ENCODE measurements at regions not wholly inside any gene's neighbourhood (a gene's known extent, or its start where the extent isn't known, plus 50 kb on each side); places are given as distances from the start of the nearest gene placed in this dataset.

DNA sequence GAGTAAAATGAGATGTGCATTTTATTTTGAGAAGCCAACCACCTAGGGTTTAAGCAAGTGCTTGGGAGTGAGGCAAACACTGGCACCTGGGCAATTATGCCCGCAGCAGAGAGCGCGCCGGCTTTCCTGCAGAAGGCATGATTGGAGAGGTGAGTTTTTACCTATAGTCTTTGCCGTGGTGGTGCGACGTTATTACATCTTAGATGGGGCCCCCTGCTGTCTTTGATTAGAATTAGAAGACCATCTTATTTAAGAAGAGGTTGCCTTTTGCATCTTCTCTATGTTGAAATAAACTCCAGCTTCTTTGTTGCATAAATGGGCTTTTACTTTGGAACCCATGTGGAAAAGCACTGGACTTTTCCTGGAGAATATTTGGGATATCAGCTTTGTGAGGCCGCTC is 409.5 kb downstream of the GLRX3 start:
- no peak for DNase-seq
- H3K4me1 Mint-ChIP-seq: no peaks in the 10 kb centered on the region
- no peak overlapping the region for H3K4me3 Mint-ChIP-seq
- H3K9me3 Mint-ChIP-seq: no peaks in the 10 kb centered on the region
- H3K36me3 Mint-ChIP-seq: no peaks in the 10 kb centered on the region
- no peak overlapping the region for H3K27ac Mint-ChIP-seq
- H3K27me3 Mint-ChIP-seq: peaks cover 13% of the 10 kb centered on the region

- H3K9me3 Mint-ChIP-seq: no peaks in the 10 kb centered on the region
- DNase-seq: no peak
- peaks cover 13% of the 10 kb centered on the region for H3K27me3 Mint-ChIP-seq
These were observed 410.6 kb downstream of the GLRX3 start for GRCh38 chr10:130546841-130547240.

DNA sequence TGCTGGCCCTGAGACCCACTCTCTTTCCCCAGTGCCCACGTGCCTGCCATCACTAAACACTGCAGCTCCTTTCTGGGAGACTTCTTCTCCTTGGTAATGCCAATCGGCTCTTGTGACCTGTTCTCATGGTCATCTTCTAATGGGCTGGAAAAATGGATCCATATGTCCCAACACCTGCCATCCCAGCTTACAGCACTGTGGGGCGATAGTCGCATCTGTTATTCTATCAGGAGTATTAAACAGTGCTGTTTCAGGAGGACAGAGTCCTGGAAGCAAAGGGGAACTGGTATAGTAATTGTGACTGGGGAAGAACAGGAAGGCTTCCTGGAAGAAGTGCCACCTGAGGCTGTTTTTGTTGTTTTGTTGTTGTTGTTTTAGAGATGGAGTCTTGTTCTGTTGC is 411.2 kb downstream of the GLRX3 start:
- H3K36me3 Mint-ChIP-seq: no peaks in the 10 kb centered on the region
- H3K4me1 Mint-ChIP-seq: no peaks in the 10 kb centered on the region
- H3K27ac Mint-ChIP-seq: no peak overlapping the region
- H3K27me3 Mint-ChIP-seq: peaks cover 13% of the 10 kb centered on the region
- DNase-seq: no peak
- H3K9me3 Mint-ChIP-seq: no peaks in the 10 kb centered on the region
- no peak overlapping the region for H3K4me3 Mint-ChIP-seq

More at GRCh38 chr10:130546841-130547240, 410.6 kb downstream of the GLRX3 start:
- no peak overlapping the region for H3K4me3 Mint-ChIP-seq
- H3K4me1 Mint-ChIP-seq: no peaks in the 10 kb centered on the region
- H3K27ac Mint-ChIP-seq: no peak overlapping the region
- no peaks in the 10 kb centered on the region for H3K36me3 Mint-ChIP-seq

GRCh38 chr10:130550952-130551674 is 414.9 kb downstream of the GLRX3 start:
- H3K27ac Mint-ChIP-seq: no peak overlapping the region
- H3K4me1 Mint-ChIP-seq: no peaks in the 10 kb centered on the region
- H3K9me3 Mint-ChIP-seq: no peaks in the 10 kb centered on the region
- H3K4me3 Mint-ChIP-seq: no peak overlapping the region
- H3K36me3 Mint-ChIP-seq: no peaks in the 10 kb centered on the region
- DNase-seq: no peak
- H3K27me3 Mint-ChIP-seq: peaks cover 3% of the 10 kb centered on the region

DNA sequence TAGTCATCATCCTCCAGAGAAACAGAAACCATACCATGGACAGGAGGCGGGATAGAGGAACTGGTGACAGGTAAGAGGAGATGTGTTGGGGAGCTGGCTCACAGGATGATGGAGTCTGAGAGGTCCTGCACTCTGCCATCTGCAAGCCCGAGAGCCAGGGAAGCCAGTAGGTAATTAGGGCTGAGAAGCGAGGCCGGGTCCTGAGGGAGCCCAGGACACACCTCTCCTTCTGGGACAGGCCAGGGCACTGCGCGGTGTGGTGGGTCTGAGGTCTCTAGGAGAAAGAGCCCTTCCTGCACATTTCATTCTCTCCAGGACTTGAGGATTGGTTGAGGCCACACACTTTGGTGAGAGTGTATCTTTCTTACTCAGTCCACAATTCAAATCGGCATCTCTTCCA is 415.5 kb downstream of the GLRX3 start:
- Mint-ChIP-seq H3K4me1 (no peaks in the 10 kb centered on the region), H3K4me3 (no peak overlapping the region), H3K9me3 (no peaks in the 10 kb centered on the region)

DNA sequence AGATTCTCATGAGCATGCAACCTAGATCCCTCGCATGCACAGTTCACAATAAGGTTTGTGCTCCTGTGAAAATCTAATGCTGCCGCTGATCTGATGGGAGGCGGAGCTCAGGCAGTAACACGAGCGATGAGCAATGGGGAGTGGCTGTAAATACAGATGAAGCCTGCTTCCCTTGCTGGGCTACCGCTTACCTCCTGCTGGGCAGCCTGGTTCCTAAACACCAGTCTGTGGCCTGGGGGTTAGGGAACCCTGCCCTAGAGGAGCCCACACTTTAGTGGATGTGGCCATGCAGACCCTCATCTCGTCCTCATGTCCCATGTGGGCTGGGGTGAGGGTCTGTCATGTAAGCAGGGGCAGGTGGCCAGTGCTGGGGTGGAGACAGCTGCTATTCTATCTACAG is 417.6 kb downstream of the GLRX3 start:
- Mint-ChIP-seq H3K4me1 (no peaks in the 10 kb centered on the region), H3K27ac (no peak overlapping the region), H3K27me3 (no peaks in the 10 kb centered on the region)

More for the DNA sequence above, 415.5 kb downstream of the GLRX3 start:
- Mint-ChIP-seq H3K27ac (no peak overlapping the region), H3K36me3 (no peaks in the 10 kb centered on the region), H3K27me3 (peaks cover 3% of the 10 kb centered on the region)
- DNase-seq: no peak

DNA sequence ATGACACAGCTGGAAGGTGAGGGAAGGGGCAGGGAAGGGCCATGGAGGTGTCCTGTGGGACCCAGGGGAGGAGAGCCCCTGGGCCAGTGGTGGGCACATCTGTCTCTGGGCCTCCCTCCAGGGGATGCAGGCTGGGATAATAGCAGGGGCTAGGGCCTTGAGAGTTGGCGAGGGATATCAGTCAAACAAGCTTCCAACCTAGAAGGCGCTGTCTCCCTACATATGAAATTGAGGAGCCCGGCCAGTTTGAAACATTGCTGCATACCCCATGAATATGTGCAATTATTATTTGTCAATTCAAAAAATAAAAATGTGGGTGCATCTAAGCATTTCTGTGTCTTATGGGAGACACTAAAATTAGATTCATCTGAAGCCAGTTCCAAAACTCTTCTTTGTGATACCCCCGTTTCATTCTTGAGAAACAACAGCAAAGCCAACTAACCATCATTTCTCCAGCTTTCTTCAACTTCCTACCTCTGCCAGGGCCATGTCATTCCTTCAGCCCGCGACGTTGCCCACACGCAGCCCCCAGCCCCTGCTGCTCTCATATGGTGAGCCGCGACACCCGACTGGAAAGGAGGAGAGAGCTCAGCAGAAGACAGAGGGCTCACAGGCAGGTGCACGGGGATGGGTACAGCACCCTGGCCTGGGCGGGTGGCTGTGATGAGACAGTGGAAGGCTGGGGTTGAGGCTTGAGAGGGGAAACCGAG is 418.7 kb downstream of the GLRX3 start:
- no peak for DNase-seq

More for the DNA sequence above, 417.6 kb downstream of the GLRX3 start:
- Mint-ChIP-seq H3K4me3 (no peak overlapping the region), H3K9me3 (no peaks in the 10 kb centered on the region), H3K36me3 (no peaks in the 10 kb centered on the region)
- DNase-seq: no peak

GRCh38 chr10:130555411-130555750 is 419.2 kb downstream of the GLRX3 start:
- DNase-seq: no peak
- Mint-ChIP-seq H3K27me3 (no peaks in the 10 kb centered on the region), H3K4me3 (no peak overlapping the region)

More for the DNA sequence above, 418.7 kb downstream of the GLRX3 start:
- H3K4me3 Mint-ChIP-seq: no peak overlapping the region
- H3K4me1 Mint-ChIP-seq: no peaks in the 10 kb centered on the region
- no peaks in the 10 kb centered on the region for H3K9me3 Mint-ChIP-seq
- no peaks in the 10 kb centered on the region for H3K36me3 Mint-ChIP-seq
- no peak overlapping the region for H3K27ac Mint-ChIP-seq
- no peaks in the 10 kb centered on the region for H3K27me3 Mint-ChIP-seq

DNA sequence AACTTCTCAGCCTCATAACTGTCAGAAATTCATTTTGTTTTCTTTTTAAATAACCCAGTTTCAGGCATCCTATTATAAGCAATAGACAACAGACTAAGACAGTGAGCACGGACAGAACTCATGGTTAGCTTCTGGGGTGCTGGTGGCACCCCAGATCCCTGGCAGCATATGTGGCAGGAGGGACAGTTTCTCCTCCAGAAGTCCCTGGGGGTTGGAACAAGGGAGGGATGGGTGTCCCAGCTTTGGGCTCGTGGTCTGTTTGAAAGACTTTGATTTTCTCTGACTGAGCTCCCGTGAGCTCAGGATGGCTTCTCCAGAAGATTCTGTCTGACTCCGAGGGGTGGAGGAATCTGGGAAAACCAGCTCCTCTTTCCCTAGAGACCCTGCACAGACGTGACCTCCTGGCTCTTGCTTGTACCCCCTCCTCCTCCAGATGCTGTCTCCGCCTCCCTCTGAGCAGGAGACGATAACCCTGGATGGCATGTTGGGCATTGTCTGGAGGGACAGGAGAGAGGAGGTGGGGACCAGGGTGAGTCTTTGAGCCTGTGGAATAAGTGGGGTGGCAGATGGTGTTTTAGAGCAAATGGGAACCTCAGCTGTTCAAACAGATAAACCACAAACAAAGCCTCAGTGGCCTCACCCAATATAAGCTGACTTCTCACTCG is 421.1 kb downstream of the GLRX3 start:
- Mint-ChIP-seq H3K4me3 (no peak overlapping the region), H3K27ac (no peak overlapping the region), H3K4me1 (no peaks in the 10 kb centered on the region), H3K27me3 (no peaks in the 10 kb centered on the region), H3K9me3 (no peaks in the 10 kb centered on the region), H3K36me3 (no peaks in the 10 kb centered on the region)
- DNase-seq: no peak

More at GRCh38 chr10:130555411-130555750, 419.2 kb downstream of the GLRX3 start:
- H3K36me3 Mint-ChIP-seq: no peaks in the 10 kb centered on the region
- H3K9me3 Mint-ChIP-seq: no peaks in the 10 kb centered on the region
- H3K4me1 Mint-ChIP-seq: no peaks in the 10 kb centered on the region
- no peak overlapping the region for H3K27ac Mint-ChIP-seq

DNA sequence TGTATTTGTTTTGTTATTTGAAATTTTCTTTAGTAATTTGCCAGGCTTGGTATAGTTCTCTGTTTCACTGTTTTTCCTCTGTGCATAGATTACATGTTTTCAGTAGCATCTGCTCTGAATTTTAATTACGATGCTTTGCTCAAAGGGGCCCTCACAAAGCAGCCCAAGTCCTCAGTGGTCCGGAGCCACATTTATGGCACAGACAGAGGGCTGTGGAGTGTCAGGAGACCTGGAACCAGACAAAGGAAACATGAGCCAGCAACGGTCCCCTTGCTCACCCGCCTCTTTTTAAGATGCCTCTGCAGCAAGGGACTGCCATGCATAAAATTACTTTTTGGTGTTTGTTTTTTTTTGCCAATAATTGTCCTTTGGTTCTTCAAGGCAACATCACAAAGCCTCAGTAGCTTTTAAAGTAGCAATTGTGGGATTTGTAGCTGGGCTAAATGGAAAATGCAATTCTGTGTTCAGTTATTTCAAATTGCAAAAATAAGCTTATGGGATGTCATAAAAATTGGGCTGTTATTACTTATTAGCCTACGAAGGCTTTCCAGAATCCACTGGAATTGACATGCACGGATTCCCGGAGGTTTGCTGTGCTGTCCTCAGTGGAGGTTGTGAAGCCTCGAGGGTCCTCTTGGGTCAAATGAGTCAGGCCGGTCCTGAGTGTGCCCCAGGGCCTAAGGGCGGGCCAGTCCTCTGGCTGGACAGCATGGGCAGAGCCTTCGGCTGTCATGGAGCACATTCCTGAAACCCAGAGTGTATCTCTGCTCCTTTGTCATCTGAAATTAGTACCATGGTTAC is 422.8 kb downstream of the GLRX3 start:
- no peak for DNase-seq
- H3K4me3 Mint-ChIP-seq: no peak overlapping the region
- H3K27ac Mint-ChIP-seq: no peak overlapping the region
- no peaks in the 10 kb centered on the region for H3K27me3 Mint-ChIP-seq
- no peaks in the 10 kb centered on the region for H3K36me3 Mint-ChIP-seq
- H3K4me1 Mint-ChIP-seq: no peaks in the 10 kb centered on the region
- H3K9me3 Mint-ChIP-seq: no peaks in the 10 kb centered on the region

DNA sequence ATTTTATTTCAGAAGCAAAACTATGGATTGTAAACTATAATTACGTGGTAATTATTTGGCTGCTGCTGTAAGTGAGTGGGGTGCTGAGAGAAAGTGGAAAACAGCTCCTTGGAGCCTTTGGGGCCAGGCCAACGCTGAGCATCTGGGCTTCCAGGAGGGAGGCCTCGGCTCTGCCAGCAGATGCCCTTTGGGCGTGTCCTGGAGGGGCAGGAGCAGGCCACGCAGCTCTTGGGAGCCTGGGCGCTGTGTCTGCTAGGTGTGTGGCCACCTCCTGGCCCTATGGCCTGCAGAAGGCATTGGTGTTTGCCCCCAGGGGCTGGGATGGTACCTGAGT is 423.3 kb downstream of the GLRX3 start:
- H3K9me3 Mint-ChIP-seq: no peaks in the 10 kb centered on the region
- no peaks in the 10 kb centered on the region for H3K27me3 Mint-ChIP-seq
- H3K4me3 Mint-ChIP-seq: no peak overlapping the region
- DNase-seq: no peak
- H3K27ac Mint-ChIP-seq: no peak overlapping the region
- H3K4me1 Mint-ChIP-seq: no peaks in the 10 kb centered on the region
- H3K36me3 Mint-ChIP-seq: no peaks in the 10 kb centered on the region

- Mint-ChIP-seq H3K4me1 (no peaks in the 10 kb centered on the region), H3K27ac (no peak overlapping the region), H3K4me3 (no peak overlapping the region), H3K9me3 (no peaks in the 10 kb centered on the region), H3K27me3 (no peaks in the 10 kb centered on the region), H3K36me3 (no peaks in the 10 kb centered on the region)
- DNase-seq: no peak
These were observed 423.9 kb downstream of the GLRX3 start for GRCh38 chr10:130560116-130560515.

DNA sequence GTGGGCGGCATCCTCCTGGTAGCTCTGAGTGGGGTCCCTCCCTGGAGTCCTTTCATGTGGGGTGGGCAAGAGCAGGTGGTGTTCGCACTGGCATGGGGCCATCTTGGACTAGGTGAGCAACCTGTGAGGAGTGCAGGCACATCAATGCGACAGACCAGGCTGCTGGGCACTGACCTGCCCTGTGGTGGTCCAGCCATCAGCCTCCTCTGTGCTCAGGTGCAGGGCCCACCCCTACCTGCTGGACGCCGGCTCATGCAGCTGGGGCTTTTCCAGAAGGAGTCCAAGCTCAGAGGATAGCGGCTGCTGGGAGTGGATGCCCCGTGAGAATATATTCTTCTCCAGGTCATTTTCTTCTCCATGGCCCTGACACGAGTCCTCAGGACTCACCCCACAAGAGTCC is 424.4 kb downstream of the GLRX3 start:
- Mint-ChIP-seq H3K4me1 (no peaks in the 10 kb centered on the region), H3K9me3 (no peaks in the 10 kb centered on the region), H3K36me3 (no peaks in the 10 kb centered on the region), H3K27me3 (no peaks in the 10 kb centered on the region), H3K4me3 (no peak overlapping the region), H3K27ac (no peak overlapping the region)
- no peak for DNase-seq

GRCh38 chr10:130561681-130562080 is 425.5 kb downstream of the GLRX3 start:
- no peak overlapping the region for H3K4me3 Mint-ChIP-seq
- H3K27me3 Mint-ChIP-seq: no peaks in the 10 kb centered on the region
- no peaks in the 10 kb centered on the region for H3K36me3 Mint-ChIP-seq
- no peaks in the 10 kb centered on the region for H3K9me3 Mint-ChIP-seq
- DNase-seq: no peak
- H3K27ac Mint-ChIP-seq: no peak overlapping the region
- H3K4me1 Mint-ChIP-seq: no peaks in the 10 kb centered on the region

DNA sequence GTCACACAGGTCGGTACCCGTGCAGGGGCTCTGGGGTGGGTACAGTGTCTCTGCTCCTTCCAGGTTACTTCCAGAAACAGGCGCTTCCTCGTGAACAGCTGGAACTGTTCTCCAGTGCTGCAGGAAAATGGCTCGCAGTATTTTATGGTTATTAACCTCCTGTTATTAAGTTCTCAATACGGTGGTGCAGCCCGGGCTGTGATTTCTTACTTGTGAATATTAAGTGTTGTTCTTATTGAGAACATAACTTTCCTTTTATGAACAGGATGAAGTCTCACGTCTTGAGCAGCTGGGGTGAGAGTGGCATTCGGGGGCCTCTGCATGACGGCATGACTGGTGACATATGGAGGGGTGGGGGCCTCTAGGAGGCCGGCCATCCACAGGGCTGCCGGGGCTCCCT is 430.8 kb downstream of the GLRX3 start:
- Mint-ChIP-seq H3K4me3 (no peak overlapping the region), H3K27me3 (no peaks in the 10 kb centered on the region), H3K27ac (no peak overlapping the region), H3K9me3 (no peaks in the 10 kb centered on the region), H3K36me3 (no peaks in the 10 kb centered on the region), H3K4me1 (no peaks in the 10 kb centered on the region)
- DNase-seq: no peak

All from activated naive CD8-positive, alpha-beta T cell treated with anti-CD3 and anti-CD28 coated beads for 36 hours (primary cell).